ENCODE measurements at regions not wholly inside any gene's neighbourhood (a gene's known extent, or its start where the extent isn't known, plus 50 kb on each side); places are given as distances from the start of the nearest gene placed in this dataset.
"Not testable (repeated sequence)": the region's sequence is repeated elsewhere in the genome, so short reads cannot be mapped to it uniquely, and the experiment has no call there.

DNA sequence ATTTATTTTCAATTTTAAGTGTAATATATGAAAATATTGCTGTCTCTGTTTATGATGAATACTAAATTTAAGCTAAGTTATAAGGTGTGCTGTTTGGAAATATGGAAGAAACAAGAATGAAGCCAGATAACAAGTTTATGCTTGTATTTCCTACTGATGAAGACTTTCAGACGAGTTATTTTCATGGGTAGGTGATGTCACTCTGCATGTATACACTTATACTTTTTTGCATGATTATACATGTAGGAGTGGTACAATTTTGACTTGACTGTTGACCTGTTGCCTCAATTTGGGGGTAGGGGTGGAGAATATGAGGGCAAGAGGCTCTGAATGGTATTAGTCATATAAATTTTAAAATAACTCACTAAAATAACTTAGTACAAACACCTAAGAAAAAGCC lies 133.7 kb downstream of the HAUS1 start:
- Histone ChIP-seq H3K27ac (no peak overlapping the region), H3K36me3 (no peaks in the 10 kb centered on the region), H3K4me3 (no peak overlapping the region), H3K27me3 (no peaks in the 10 kb centered on the region), H3K9me3 (no peaks in the 10 kb centered on the region), H3K4me1 (no peaks in the 10 kb centered on the region)
- DNase-seq, result no peak
- TF ChIP-seq, protein P1, sequence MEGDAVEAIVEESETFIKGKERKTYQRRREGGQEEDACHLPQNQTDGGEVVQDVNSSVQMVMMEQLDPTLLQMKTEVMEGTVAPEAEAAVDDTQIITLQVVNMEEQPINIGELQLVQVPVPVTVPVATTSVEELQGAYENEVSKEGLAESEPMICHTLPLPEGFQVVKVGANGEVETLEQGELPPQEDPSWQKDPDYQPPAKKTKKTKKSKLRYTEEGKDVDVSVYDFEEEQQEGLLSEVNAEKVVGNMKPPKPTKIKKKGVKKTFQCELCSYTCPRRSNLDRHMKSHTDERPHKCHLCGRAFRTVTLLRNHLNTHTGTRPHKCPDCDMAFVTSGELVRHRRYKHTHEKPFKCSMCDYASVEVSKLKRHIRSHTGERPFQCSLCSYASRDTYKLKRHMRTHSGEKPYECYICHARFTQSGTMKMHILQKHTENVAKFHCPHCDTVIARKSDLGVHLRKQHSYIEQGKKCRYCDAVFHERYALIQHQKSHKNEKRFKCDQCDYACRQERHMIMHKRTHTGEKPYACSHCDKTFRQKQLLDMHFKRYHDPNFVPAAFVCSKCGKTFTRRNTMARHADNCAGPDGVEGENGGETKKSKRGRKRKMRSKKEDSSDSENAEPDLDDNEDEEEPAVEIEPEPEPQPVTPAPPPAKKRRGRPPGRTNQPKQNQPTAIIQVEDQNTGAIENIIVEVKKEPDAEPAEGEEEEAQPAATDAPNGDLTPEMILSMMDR (IDR thresholded peaks at IDR 0.05), result no peak
- no peak for TF ChIP-seq POLR2A (IDR thresholded peaks at IDR 0.05)

DNA sequence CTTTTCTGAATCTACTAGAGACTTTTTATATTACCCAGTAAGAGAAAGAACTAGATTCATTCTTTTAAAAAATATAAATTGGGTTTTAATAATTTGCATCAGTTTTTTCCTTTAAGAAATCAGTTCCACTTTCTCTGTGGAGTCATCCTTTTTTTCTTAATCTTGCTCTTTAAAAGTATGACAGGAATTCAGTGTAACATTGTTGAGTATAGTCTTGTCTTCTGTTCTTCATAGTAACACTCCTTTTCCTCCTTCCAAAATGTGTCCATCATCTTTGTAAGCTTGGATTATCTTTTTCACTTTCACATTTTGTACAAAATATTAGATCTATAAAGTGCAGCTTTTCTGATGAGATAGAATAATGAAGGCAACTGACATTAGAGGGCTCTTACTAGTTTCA lies 135.4 kb downstream of the HAUS1 start:
- no peak overlapping the region for H3K27ac ChIP-seq
- no peaks in the 10 kb centered on the region for H3K4me1 ChIP-seq
- DNase-seq, result no peak
- H3K9me3 ChIP-seq, result no peaks in the 10 kb centered on the region
- no peaks in the 10 kb centered on the region for H3K27me3 ChIP-seq
- no peak overlapping the region for H3K4me3 ChIP-seq
- no peaks in the 10 kb centered on the region for H3K36me3 ChIP-seq
- TF ChIP-seq POLR2A (IDR thresholded peaks at IDR 0.05), result no peak
- TF ChIP-seq, protein P1 (IDR thresholded peaks at IDR 0.05), result no peak

GRCh38 chr18:46239998-46240397 lies 135.8 kb downstream of the HAUS1 start:
- Histone ChIP-seq H3K36me3 (no peaks in the 10 kb centered on the region), H3K27me3 (no peaks in the 10 kb centered on the region), H3K4me3 (no peak overlapping the region), H3K9me3 (no peaks in the 10 kb centered on the region), H3K27ac (no peak overlapping the region), H3K4me1 (no peaks in the 10 kb centered on the region)
- DNase-seq, result no peak
- TF ChIP-seq POLR2A (IDR thresholded peaks at IDR 0.05), result no peak
- TF ChIP-seq, protein P1 (IDR thresholded peaks at IDR 0.05), result no peak

GRCh38 chr18:46241393-46241792 lies 137.2 kb downstream of the HAUS1 start:
- H3K27me3 ChIP-seq, H3K27ac ChIP-seq, DNase-seq, H3K4me1 ChIP-seq, H3K9me3 ChIP-seq, H3K36me3 ChIP-seq, H3K4me3 ChIP-seq: not testable (repeated sequence)

DNA sequence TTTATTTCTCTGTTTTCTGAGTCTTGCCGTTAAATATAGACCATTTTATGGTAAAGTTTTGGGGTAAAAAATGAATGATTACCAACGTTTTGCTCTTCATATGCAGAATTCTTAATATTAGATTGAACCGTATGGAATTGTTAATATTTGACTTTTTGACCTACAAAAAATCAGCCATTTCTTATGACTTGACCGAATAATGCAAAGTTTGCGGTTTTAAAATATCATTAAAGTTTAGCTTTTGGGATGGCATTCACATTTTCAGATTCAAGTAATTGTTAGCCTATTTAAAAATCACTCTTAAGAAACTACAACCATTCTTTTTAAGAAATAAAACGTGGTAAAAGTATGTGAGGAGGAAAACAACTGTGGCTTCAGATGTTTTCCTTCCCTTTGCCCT lies 138.0 kb downstream of the HAUS1 start:
- Histone ChIP-seq H3K4me1 (no peaks in the 10 kb centered on the region), H3K9me3 (no peaks in the 10 kb centered on the region), H3K4me3 (no peak overlapping the region), H3K27ac (no peak overlapping the region), H3K27me3 (no peaks in the 10 kb centered on the region), H3K36me3 (no peaks in the 10 kb centered on the region)
- no peak for DNase-seq
- TF ChIP-seq POLR2A (IDR thresholded peaks at IDR 0.05), result no peak
- TF ChIP-seq, protein P1 (IDR thresholded peaks at IDR 0.05), result no peak

GRCh38 chr18:46243095-46243494 lies 138.9 kb downstream of the HAUS1 start:
- Histone ChIP-seq H3K4me3 (no peak overlapping the region), H3K9me3 (no peaks in the 10 kb centered on the region), H3K27me3 (no peaks in the 10 kb centered on the region), H3K27ac (no peak overlapping the region), H3K36me3 (no peaks in the 10 kb centered on the region), H3K4me1 (no peaks in the 10 kb centered on the region)
- TF ChIP-seq, protein P1 (IDR thresholded peaks at IDR 0.05), result no peak
- TF ChIP-seq POLR2A (IDR thresholded peaks at IDR 0.05), result no peak
- no peak for DNase-seq

Data from Peyer's patch (tissue), 4 donors.